Astrocyte of the cerebellum (primary cell): ENCODE measurements at regions not wholly inside any gene's neighbourhood (a gene's known extent, or its start where the extent isn't known, plus 50 kb on each side); places are given as distances from the start of the nearest gene placed in this dataset.

Source experiments
- DNase-seq: peaks from one replicate; pipeline ENCODE4 v3.0.0-alpha.2; 2011; ENCODE audit warnings: low read depth
- H3K4me3 ChIP-seq: 2 replicates; pipeline ENCODE4 v1.5.1; 2011; ENCODE audit warnings: mild to moderate bottlenecking, low read depth, low read length, moderate library complexity
- in situ Hi-C: cut with HindIII; loops from 2 replicates; pipeline ENCODE4 v1.10.0; 2017; ENCODE audit warnings: low sequenced_read_pairs
- TF ChIP-seq, protein P1 (sequence below): IDR thresholded peaks from 2 replicates; pipeline ENCODE4 v1.5.1; 2012; ENCODE audit warnings: low read length, low read depth, moderate library complexity, mild to moderate bottlenecking; ENCODE audit errors: missing control alignments

GRCh38 chr22:22824340-22825212, 63.0 kb upstream of the IGLL5 start:
- H3K4me3 ChIP-seq, result no peak overlapping the region
- DNase-seq, result no peak
- TF ChIP-seq, protein P1, sequence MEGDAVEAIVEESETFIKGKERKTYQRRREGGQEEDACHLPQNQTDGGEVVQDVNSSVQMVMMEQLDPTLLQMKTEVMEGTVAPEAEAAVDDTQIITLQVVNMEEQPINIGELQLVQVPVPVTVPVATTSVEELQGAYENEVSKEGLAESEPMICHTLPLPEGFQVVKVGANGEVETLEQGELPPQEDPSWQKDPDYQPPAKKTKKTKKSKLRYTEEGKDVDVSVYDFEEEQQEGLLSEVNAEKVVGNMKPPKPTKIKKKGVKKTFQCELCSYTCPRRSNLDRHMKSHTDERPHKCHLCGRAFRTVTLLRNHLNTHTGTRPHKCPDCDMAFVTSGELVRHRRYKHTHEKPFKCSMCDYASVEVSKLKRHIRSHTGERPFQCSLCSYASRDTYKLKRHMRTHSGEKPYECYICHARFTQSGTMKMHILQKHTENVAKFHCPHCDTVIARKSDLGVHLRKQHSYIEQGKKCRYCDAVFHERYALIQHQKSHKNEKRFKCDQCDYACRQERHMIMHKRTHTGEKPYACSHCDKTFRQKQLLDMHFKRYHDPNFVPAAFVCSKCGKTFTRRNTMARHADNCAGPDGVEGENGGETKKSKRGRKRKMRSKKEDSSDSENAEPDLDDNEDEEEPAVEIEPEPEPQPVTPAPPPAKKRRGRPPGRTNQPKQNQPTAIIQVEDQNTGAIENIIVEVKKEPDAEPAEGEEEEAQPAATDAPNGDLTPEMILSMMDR, result no peak
- in situ Hi-C loops, result no loop called here

- DNase-seq, result no peak
- in situ Hi-C loops, result no loop called here
- TF ChIP-seq, protein P1, result no peak
- H3K4me3 ChIP-seq, result no peak overlapping the region
Observed at GRCh38 chr22:22825213-22825593, 62.4 kb upstream of the IGLL5 start.

- TF ChIP-seq, protein P1, result no peak
- DNase-seq, result no peak
- in situ Hi-C loops, result no loop called here
- no peak overlapping the region for H3K4me3 ChIP-seq
Observed at GRCh38 chr22:22827187-22827939, 60.3 kb upstream of the IGLL5 start.

DNA sequence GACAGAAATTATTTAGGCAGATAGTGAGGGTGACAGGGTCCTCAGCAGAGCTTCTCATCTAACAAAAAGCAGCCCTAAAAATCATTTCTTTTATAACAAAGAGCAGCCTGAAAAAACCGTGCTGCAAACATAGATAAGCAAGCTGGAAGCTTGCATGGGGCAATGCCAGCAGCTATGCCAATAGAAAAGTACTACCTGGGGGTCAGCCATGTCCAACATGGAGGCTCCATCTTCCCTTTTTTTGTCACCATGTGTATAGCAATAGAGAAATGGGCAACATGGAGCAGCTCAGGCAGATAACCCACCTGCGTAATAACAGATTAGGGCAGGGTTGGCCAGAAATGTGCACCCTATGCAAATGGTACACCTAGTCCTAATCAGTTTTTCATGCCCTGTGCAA, 57.4 kb upstream of the IGLL5 start:
- in situ Hi-C loops, result no loop called here
- TF ChIP-seq, protein P1, result no peak
- H3K4me3 ChIP-seq, result no peak overlapping the region

GRCh38 chr22:22830957-22831688, 56.5 kb upstream of the IGLL5 start:
- in situ Hi-C loops, result no loop called here
- H3K4me3 ChIP-seq, result no peak overlapping the region
- no peak for DNase-seq
- TF ChIP-seq, protein P1, result no peak

More for the DNA sequence above, 57.4 kb upstream of the IGLL5 start:
- no peak for DNase-seq

DNA sequence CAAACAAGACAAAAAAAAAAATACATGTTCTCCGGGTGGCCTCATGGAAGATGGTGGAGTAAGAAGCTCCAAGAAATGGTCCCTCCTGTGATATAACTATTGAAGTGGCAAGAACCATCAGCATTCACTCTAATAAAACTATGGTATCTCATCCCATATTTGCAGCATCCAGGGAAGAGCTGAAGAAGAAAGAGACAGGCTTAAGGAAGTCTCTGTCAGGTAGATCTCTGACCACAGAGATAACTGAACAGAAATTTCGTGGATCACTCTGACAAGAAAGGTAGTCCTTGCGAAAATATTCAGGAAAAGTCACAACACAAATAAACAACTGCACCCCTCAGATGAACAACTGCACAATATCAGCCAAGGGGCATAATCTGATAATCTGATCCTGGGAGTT, 54.6 kb upstream of the IGLL5 start:
- TF ChIP-seq, protein P1, result no peak
- in situ Hi-C loops, result no loop called here
- H3K4me3 ChIP-seq, result no peak overlapping the region
- no peak for DNase-seq
